Right renal cortex interstitium (tissue), 3 donors: ENCODE measurements at regions not wholly inside any gene's neighbourhood (a gene's known extent, or its start where the extent isn't known, plus 50 kb on each side); places are given as distances from the start of the nearest gene placed in this dataset.

ENCODE experiments used
- DNase-seq, 3 donors: peaks; one replicate each; pipeline ENCODE4 v3.0.0-alpha.2; 2013; ENCODE audit warnings: low read depth in 3 of 3, low spot score in 2 of 3

GRCh38 chr5:61683148-61683547 lies 351.1 kb downstream of the ZSWIM6 start:
- no peak for DNase-seq

DNA sequence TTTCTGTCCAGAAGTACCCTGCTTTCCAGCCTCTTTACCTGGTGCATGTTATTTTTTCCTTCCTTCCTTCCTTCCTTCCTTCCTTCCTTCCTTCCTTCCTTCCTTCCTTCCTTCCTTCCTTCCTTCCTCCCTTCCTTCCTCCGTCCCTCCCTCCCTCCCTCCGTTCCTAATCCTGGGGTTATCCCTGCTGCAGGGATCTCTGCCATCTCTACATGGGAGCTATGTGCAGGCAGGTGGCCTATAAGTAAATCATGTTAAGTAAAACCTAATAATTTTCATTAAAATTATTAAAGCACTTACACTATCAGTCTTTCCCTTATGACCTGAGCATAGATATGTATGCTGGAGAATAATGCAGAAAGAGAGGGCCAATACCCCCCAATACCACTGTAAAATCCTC lies 351.9 kb downstream of the ZSWIM6 start:
- no peak for DNase-seq

DNA sequence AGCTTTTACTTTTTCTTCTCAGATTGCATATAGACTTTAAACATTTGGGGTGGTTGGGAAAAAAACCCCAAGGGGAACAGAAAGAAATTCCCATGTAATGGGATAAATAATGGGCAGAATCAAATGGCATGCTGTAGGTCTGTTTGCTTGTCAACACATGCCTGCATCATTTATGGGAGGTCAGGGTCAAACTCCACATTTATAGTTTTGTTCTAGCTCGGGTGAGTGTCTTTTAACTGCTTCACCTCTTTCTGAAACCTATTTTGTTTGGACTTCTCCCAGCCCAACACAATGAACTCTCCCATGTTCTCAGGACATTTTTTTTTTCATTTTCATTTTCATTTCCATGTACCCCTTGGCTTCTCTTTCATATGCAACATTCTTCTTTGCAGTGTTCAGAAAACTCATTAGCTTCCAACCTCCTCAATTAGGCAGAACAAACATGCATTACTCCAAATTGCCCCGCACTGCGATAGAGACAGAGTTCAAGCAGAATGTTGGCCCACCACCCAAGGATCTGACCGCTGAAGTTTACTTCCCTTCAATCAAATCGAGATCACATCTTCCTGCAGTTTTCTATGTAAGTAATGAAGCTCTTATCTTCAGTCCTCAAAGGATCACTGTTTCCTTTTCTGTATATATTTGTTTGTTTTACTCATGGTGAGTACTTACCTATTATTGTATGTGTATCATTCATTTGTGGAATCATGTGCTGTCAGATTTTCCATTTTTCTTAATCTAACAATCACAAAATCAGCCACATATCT lies 354.6 kb downstream of the ZSWIM6 start:
- DNase-seq, result no peak

DNA sequence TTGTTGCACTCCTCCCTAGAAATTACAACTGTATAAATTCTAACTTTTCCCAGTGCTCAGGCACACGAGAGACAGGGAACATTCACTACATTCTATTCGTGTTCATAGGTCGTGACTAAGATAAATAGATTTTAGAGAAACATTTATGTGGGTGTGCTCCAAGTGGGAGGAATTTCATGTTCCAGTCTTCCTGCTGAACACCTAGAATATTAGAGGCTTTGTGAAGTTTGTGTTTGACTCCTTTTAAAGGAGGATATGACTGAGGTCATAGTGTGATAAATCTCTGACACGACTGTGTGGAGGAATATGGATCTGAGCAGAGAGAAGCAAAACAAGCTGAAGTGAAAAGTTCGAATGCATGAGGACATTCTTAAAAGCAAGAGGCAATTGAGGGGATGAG lies 355.3 kb downstream of the ZSWIM6 start:
- no peak for DNase-seq

DNA sequence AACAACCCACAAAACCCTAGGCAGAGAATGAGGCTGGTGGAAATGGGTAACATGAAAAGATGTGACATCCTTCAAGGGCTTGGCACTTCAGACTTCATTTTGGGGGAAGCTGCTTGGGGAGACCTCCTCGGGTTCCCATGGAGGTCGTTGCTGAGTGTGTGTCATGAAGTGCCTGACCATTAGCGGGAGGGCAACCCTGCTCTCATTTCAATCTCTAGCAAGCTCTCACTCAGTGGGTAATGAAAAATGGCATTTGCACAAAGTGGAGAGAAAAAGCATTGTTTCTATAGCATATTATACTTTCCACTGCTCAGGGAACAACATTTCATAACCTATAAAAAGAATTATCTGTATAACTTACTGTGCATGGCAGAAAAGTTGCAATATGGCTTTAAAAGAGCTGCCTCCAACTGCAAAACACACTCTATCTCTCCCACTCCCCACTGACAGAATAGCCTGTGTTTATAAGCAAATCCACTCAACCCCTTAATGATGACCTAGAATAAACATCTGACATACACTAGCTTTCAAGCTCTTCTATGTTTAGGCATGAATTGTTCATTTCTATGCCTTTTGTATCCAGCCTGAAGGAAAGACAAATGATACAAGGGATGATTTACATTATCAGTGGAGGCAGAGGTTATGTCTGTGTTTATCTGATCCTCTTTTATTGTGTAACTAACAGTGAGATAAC lies 357.2 kb downstream of the ZSWIM6 start:
- no peak for DNase-seq

- no peak for DNase-seq
These were observed 365.9 kb downstream of the ZSWIM6 start for GRCh38 chr5:61697809-61698558.

GRCh38 chr5:61701877-61702602 lies 370.0 kb downstream of the ZSWIM6 start:
- DNase-seq, result no peak

GRCh38 chr5:61702784-61703183 lies 370.7 kb downstream of the ZSWIM6 start:
- DNase-seq, result no peak

DNA sequence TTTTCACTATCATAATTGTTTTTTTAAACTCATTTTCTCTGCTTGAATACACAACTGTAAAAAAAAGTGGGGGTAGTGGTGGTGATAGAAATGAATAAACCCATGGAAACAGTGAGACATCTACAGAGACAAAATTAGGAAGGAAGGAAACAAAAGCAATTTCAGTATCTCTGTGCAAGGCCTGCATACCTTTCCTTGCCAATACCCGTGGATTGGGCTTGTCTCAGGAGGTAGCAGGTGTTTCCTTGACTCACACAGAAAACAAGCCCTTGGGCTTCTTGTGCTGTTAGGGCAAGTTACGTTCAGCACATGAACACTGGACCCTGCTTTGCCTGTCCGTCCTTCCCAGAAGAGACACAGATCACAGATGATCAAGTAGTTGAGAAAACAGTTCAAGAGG lies 372.2 kb downstream of the ZSWIM6 start:
- DNase-seq, result no peak

DNA sequence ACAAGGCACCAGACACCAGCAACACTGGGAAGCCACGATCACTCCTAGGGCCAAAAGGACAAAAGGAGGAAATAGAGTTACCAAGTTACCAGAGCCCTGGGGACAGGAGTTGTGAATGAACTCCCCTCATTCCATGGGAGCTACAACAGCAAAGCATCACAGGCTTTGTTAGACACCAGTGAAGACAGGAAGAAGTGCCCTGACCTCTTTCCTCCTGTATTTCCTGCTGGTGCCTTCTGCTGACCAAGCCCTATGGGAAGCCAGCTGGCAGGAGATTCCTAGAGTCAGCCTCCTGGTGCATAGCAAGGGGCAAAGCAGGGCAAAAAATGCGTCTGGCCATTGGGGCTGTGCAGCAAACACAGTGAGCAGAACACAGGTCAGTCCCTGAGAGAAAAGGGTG lies 374.7 kb downstream of the ZSWIM6 start:
- no peak for DNase-seq

GRCh38 chr5:61719124-61719523 lies 387.1 kb downstream of the ZSWIM6 start:
- DNase-seq, result no peak

DNA sequence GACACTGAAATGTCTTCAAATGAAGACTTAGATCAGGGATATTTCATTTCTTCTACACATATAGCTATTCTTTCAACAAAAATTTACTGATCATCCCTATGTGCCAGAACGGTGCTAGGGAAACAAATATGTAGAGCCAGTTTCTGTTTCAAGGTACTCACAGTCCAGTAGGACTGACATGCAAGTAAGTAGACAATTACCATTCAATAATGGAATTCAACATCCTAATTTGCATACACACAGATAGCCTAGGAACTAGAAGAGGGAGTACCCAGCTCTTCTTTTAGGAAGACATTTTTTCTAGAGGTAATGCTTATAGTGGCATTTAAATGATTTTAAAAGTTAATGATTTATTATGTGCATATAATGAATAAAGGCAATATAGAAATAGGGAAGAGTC lies 388.8 kb downstream of the ZSWIM6 start:
- no peak for DNase-seq

DNA sequence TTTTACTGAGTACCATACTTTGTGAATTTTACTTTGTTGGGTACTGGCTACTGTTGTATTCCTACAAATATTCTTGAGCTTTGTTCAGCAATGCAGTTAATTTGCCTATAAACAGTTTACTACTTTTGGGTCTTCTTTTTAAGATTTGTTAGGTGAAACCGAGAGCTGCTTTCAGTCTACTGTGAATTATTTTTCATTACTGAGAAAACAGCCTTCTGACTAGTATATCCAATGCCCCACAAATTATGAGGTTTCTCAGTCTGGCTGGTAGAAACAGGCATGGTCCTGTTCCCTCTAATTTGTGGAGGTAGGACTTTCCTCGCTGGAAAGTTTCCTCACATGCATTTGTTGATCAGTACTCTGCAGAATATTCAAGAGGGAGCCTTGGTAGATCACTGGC lies 392.0 kb downstream of the ZSWIM6 start:
- no peak for DNase-seq

DNA sequence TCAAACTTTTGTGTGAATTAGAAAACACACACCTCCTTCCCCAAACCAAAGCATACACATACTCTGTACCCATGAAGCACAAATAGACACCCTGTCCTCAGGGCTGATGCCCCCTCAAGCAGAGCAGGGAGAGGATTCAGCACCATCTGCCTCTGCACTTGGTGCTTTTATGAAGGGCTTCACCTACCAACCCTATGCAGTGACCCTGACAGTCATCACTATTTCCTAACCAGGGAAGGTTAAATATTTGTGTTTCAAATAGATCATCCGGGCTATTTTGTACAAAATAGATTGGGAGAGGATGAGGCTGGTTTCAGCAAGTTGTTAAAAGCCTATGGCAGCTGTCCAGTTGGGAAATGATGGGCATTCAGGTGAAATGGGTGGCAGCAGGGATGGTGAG lies 396.2 kb downstream of the ZSWIM6 start:
- DNase-seq, result no peak

GRCh38 chr5:61730866-61731265 lies 398.8 kb downstream of the ZSWIM6 start:
- DNase-seq, result no peak

DNA sequence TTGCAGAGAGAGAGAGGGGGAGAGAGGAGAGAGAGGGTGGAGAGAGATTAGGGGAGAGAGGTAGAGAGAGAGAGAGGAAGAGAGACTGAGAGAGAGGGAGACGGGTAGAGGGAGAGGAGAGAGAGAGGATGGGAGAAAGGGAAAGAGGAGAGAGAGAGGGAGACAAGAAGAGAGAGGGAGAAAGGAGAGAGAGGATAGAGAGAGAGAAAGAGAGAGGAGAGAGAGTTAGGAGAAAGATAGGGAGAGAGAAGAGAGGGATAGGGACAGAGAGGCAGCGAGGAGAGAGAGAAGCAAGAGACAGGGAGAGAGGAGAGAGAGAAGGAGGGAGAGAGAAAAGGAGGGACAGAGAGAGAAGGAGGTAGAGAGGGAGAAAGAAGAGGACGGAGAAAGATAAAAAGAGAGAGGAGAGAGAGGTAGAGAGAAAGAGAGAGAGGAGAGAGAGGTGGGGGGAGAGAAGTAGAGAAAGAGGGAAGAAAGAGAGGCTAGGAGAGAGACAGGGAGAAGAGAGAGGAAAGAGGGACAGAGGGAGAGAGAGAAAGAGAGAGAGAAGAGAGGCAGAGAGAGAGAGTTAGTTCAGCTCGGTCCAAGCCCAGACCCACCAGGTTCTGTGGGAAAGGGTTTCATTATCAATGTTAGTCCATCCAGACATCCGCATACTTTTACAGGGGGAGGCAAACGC lies 399.3 kb downstream of the ZSWIM6 start:
- no peak for DNase-seq

GRCh38 chr5:61731946-61732314 lies 399.9 kb downstream of the ZSWIM6 start:
- no peak for DNase-seq

GRCh38 chr5:61732369-61732768 lies 400.3 kb downstream of the ZSWIM6 start:
- DNase-seq, result no peak

DNA sequence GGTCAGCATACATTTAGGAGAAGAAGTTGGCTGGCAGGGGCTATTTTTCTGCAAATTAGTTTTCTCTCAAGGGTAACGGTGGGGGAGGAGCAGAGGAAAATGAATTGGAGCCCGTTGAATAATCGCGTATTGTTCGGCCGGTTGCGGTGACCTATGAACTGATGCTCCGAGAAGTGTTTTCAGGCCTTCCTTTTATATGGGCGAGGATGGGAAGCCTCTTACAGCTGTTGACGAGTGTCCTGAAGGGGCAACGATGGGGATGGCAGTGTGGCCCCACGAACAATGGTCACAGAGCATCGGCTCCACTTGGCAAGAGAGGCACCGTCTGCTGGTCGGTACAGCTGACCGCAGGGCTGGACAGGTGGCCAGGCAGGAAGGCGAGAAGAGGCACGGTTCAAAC lies 400.7 kb downstream of the ZSWIM6 start:
- no peak for DNase-seq

- no peak for DNase-seq
These were observed 401.9 kb downstream of the ZSWIM6 start for GRCh38 chr5:61734001-61734400.

DNA sequence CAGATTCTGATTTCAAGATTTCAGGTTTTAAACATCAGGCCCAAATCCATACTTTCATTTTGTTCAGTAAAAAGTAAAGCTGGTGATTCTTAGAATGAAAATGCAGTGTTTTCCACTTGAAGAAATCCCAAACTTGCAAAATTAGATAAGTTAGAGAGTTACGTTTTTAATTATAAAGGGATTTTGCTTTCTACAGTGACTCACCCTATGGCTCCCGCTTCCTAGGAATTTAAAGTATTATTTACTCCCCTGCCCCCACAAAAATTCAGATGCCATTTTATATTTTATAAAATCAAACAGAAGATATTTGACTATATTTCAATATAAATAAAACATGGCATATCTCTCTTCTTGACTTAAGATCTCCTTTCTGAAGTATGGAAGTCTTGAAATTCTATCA lies 402.9 kb downstream of the ZSWIM6 start:
- DNase-seq, result no peak
